GM12873 (cell line): ENCODE measurements at regions not wholly inside any gene's neighbourhood (a gene's known extent, or its start where the extent isn't known, plus 50 kb on each side); places are given as distances from the start of the nearest gene placed in this dataset.

Experiments used
- CTCF ChIP-seq: IDR thresholded peaks from 2 replicates; pipeline ENCODE4 v1.5.1; 2012; ENCODE audit warnings: low read depth, mild to moderate bottlenecking, moderate library complexity, low read length, control low read depth; ENCODE audit not compliant: insufficient read depth; ENCODE audit errors: missing control alignments

GRCh38 chrX:78603908-78604307, 55.2 kb downstream of the RTL3 start:
- TF ChIP-seq CTCF: no peak

GRCh38 chrX:78595901-78596502, 63.1 kb downstream of the RTL3 start:
- TF ChIP-seq CTCF: peak; percentile 33

DNA sequence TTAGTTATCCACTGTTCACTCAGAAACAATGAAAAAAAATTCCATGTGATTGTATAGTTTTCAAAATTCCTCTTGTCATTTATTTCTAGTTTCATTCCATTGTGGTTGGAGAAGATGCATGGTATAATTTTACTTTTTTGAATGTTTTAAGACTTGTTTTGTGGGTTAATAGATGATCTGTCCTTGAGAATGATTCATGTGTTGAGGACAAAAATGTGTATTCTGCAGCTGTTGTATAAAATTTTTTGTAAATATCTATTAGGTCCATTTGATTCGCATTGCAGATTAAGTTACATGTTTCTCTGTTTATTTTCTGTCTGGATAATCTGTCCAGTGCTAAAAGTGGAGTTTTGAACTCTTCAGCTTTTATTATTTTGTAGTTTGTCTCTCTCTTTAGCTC, 65.4 kb downstream of the RTL3 start:
- no peak for TF ChIP-seq CTCF

DNA sequence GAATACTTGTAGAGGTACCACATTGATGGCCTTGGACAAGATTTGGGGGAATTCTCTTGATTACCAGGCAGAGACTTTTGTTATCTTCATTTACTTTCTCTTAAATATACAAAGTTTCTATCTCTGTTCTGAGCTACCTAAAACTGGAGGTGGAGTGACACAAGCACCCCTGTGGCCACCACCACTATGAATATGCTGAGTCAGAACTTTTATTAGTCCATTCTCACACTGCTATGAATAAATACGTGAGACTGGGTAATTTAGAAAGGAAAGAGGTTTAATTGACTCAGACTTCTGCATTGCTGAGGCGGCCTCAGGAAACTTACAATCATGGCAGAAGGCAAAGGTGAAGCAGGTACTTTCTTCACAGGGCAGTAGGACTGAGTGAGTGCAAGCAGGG, 67.1 kb downstream of the RTL3 start:
- TF ChIP-seq CTCF: no peak

- TF ChIP-seq CTCF: no peak
Measured at GRCh38 chrX:78574306-78574705, 84.8 kb downstream of the RTL3 start.

- no peak for TF ChIP-seq CTCF
Measured at GRCh38 chrX:78573630-78574029, 85.5 kb downstream of the RTL3 start.

DNA sequence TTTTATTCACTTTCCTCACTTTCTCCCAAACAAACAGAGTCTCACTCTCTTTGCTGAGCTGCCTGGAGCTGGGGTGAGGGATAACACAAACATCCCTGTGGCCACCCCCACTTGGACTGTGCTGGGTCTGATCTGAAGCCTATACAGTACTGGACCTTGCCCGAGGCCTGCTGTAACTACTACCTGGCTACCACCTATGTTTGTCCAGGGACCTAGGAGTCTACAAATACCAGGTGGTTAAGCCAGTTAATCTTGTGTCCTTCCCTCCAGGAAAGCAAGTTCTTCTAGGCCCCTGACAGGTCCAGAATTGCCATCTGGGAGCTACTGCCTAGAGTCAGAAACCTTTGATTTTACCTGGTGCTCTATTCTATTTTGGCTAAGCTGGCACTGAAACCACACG, 87.3 kb downstream of the RTL3 start:
- no peak for TF ChIP-seq CTCF
